PFSK-1 (cell line): ENCODE measurements at regions not wholly inside any gene's neighbourhood (a gene's known extent, or its start where the extent isn't known, plus 50 kb on each side); places are given as distances from the start of the nearest gene placed in this dataset.

Experiments
- POLR2AphosphoS5 ChIP-seq: IDR thresholded peaks from 2 replicates; pipeline ENCODE4 v1.6.1; 2012; ENCODE audit warnings: low read depth, mild to moderate bottlenecking, control low read depth, low read length, moderate library complexity
- REST ChIP-seq, 2 experiments: IDR thresholded peaks; 2 replicates each; pipeline versions ENCODE4 v1.6.1 to v1.8.0; 2011 to 2012; ENCODE audit warnings: low read depth in 2 of 2, low read length in 2 of 2, control low read depth in 1 of 2, inconsistent platforms in 1 of 2, mild to moderate bottlenecking in 1 of 2, moderate library complexity in 1 of 2; ENCODE audit not compliant: insufficient read depth in 1 of 2
- SIN3A ChIP-seq: IDR thresholded peaks from 2 replicates; pipeline ENCODE4 v1.6.1; 2012; ENCODE audit warnings: mild to moderate bottlenecking, low read length, moderate library complexity, borderline replicate concordance; ENCODE audit not compliant: insufficient read depth

GRCh38 chr10:2701802-2702201, 365.5 kb upstream of the PFKP start:
- TF ChIP-seq SIN3A (no peak), REST (IDR thresholded peaks at IDR 0.05; ENCODE audit: insufficient read depth in 1 of 2, low read depth in 2 of 2, low read length in 2 of 2) (no peak), POLR2AphosphoS5 (no peak)
